ENCODE measurements at regions not wholly inside any gene's neighbourhood (a gene's known extent, or its start where the extent isn't known, plus 50 kb on each side); places are given as distances from the start of the nearest gene placed in this dataset.

DNA sequence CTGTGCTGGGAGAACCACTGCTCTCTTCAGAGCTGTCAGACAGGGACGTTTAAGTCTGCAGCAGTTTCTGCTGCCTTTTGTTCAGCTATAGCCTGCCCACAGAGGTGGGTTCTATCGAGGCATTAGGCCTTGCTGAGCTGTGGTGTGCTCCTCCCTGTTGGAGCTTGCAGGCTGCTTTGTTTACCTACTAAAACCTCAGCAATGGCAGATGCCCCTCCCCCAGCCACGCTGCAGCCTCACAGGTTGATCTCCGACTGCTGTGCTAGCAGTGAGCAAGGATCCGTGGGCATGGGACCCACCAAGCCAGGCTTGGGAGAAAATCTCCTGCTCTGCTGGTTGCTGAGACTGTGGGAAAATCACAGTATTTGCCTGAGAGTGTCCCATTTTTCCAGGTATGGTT lies 133.8 kb upstream of the UBQLN2 start:
- TF ChIP-seq, protein P1, sequence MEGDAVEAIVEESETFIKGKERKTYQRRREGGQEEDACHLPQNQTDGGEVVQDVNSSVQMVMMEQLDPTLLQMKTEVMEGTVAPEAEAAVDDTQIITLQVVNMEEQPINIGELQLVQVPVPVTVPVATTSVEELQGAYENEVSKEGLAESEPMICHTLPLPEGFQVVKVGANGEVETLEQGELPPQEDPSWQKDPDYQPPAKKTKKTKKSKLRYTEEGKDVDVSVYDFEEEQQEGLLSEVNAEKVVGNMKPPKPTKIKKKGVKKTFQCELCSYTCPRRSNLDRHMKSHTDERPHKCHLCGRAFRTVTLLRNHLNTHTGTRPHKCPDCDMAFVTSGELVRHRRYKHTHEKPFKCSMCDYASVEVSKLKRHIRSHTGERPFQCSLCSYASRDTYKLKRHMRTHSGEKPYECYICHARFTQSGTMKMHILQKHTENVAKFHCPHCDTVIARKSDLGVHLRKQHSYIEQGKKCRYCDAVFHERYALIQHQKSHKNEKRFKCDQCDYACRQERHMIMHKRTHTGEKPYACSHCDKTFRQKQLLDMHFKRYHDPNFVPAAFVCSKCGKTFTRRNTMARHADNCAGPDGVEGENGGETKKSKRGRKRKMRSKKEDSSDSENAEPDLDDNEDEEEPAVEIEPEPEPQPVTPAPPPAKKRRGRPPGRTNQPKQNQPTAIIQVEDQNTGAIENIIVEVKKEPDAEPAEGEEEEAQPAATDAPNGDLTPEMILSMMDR (IDR thresholded peaks at IDR 0.05): no peak
- TF ChIP-seq POLR2A (IDR thresholded peaks at IDR 0.05): no peak

Data from adrenal gland (tissue), 5 donors.